ENCODE measurements at regions not wholly inside any gene's neighbourhood (a gene's known extent, or its start where the extent isn't known, plus 50 kb on each side); places are given as distances from the start of the nearest gene placed in this dataset.

- TF ChIP-seq CTCF (IDR thresholded peaks at IDR 0.05; ENCODE audit: low read depth, low read length) (no peak), EZH2phosphoT487 (IDR thresholded peaks at IDR 0.05; ENCODE audit: low read depth) (no peak)
These were observed 119.1 kb downstream of the PHETA1 start for GRCh38 chr12:111249757-111250156.

All from OCI-LY3 (cell line).